ELF-1 (cell line): ENCODE measurements at regions not wholly inside any gene's neighbourhood (a gene's known extent, or its start where the extent isn't known, plus 50 kb on each side); places are given as distances from the start of the nearest gene placed in this dataset.
"Not testable (repeated sequence)": the region's sequence is repeated elsewhere in the genome, so short reads cannot be mapped to it uniquely, and the experiment has no call there.

Experiments
- DNase-seq: peaks from one replicate; pipeline ENCODE4 v3.0.0-alpha.2; 2016; ENCODE audit warnings: low read depth, low spot score

- DNase-seq: no peak
Measured at GRCh38 chr5:36423578-36424307, 122.0 kb upstream of the RANBP3L start.

GRCh38 chr5:36426070-36426469 lies 124.4 kb upstream of the RANBP3L start:
- not testable (repeated sequence) for DNase-seq

- DNase-seq: no peak
Measured at GRCh38 chr5:36435516-36435915, 133.8 kb upstream of the RANBP3L start.

GRCh38 chr5:36436306-36436705 lies 134.6 kb upstream of the RANBP3L start:
- no peak for DNase-seq

GRCh38 chr5:36438765-36439561 lies 137.3 kb upstream of the RANBP3L start:
- no peak for DNase-seq

- no peak for DNase-seq
Measured at GRCh38 chr5:36440300-36440699, 138.6 kb upstream of the RANBP3L start.

- no peak for DNase-seq
Measured at GRCh38 chr5:36441280-36441679, 139.6 kb upstream of the RANBP3L start.

- peak; percentile 77 for DNase-seq
Measured at GRCh38 chr5:36442352-36442751, 140.7 kb upstream of the RANBP3L start.

- DNase-seq: no peak
Measured at GRCh38 chr5:36442796-36443195, 141.1 kb upstream of the RANBP3L start.

GRCh38 chr5:36443941-36444340 lies 142.2 kb upstream of the RANBP3L start:
- no peak for DNase-seq

GRCh38 chr5:36444582-36445418 lies 143.1 kb upstream of the RANBP3L start:
- no peak for DNase-seq

GRCh38 chr5:36447776-36448175 lies 146.1 kb upstream of the RANBP3L start:
- no peak for DNase-seq

GRCh38 chr5:36450229-36451014 lies 148.7 kb upstream of the RANBP3L start:
- no peak for DNase-seq

- DNase-seq: peak; percentile 60
Measured at GRCh38 chr5:36452424-36453006, 150.8 kb upstream of the RANBP3L start.

GRCh38 chr5:36457511-36458270 lies 148.7 kb upstream of the SLC1A3 start:
- no peak for DNase-seq

GRCh38 chr5:36458746-36459145 lies 147.7 kb upstream of the SLC1A3 start:
- no peak for DNase-seq

GRCh38 chr5:36459176-36460135 lies 146.9 kb upstream of the SLC1A3 start:
- DNase-seq: peak; percentile 42

GRCh38 chr5:36462295-36463021 lies 143.9 kb upstream of the SLC1A3 start:
- DNase-seq: no peak
